Stimulated activated CD4-positive, alpha-beta T cell treated with anti-CD3 and anti-CD28 coated beads, Interleukin-12 subunit alpha, Interleukin-12 subunit beta, amount 100 ng/mL, for 48 hours (primary cell): ENCODE measurements at regions not wholly inside any gene's neighbourhood (a gene's known extent, or its start where the extent isn't known, plus 50 kb on each side); places are given as distances from the start of the nearest gene placed in this dataset.

Experiments used
- DNase-seq, 3 donors: peaks; one replicate each; pipeline ENCODE4 v3.0.0-alpha.2; 2020; ENCODE audit warnings: low read depth in 2 of 3, low spot score in 1 of 3

DNA sequence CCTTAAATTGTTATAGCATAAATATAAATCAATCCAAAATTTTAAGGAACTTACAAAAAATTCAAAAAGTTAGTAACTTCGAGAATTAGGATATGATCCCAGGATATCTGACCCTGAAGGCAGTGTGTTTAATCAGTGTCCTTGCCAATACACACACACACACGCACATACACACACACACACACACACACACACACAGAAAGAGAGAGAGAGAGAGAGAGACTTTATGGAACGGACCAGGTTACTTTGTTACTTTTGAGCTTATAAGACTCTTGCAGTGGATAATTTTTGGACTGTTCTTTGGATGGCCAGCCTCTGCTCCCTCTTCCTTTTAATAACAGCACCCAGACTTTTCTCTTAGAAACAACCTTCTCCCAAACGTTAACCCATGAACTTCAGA, 322.9 kb downstream of the NFIB start:
- DNase-seq, result no peak

DNA sequence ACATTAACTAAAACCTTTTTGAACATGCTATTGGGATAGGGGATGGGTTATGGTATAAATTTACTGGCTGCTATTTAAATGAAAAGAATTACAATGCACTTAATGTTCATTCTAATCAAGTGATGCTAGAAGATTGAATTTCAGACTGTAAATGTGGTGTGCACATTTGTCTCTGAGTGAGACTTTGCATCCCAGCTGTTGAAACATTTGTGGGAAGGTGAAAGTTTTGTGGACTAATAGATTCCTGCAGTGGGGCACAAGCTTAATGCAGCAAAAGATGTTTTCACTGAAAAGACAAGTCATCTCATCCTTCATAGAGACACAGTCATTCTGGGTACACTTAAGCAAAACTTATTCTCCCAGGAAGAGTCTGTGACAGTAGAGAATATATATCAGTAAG, 323.6 kb downstream of the NFIB start:
- no peak for DNase-seq

DNA sequence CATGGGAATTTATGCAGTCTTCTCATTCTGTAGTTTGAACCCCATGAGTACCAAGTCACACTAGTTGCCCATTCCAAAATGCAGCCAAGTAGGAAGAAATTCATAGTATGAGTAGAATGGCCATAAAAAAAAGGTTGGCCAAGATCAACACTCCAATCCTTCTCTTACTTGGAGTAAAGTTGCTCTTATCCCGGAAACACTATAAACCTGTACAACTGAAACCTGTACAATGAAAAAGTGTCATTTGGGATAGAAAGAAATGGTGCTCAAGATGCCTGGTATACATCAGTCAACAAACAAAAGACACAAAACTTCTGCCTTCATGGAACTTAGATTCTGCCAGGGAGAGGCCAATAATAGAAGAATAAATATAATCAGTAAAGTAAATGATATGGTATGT, 325.0 kb downstream of the NFIB start:
- DNase-seq, result no peak

DNA sequence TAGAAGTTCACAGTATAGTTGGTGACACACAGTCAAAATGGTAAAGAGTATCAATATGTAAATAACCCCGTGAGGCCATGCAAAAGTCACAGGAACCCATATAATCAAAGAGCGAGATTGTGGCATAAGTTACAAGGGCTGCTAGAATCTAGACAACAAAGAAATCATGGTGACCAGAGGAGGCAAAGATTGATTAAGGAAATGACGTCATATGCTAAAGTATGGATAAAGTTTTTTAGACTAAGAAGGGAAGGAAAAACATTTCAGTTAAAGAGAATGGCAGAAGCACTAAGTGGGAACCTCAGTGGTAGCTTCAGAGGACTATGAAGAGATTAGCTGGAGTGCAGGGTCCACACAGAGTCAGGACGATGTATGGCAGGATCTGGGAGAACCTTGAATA, 330.3 kb downstream of the NFIB start:
- no peak for DNase-seq

DNA sequence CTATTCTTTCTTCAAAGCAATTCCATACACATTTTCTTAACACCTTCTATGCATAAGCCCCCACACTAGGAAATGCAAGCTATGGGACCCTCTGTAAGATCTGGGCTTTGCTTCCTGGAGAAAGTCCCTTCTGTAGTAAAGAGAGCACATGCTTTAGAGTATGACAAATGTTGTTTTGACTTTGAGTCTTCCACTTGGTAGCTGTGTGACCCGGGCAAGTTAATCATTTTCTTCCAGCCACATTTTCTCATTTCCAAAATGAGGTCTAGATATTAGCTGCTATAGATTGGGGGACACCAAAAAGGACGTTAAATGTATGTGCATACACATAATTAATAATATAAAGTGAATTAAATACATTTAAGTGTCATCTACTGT, 334.0 kb downstream of the NFIB start:
- DNase-seq, result no peak

DNA sequence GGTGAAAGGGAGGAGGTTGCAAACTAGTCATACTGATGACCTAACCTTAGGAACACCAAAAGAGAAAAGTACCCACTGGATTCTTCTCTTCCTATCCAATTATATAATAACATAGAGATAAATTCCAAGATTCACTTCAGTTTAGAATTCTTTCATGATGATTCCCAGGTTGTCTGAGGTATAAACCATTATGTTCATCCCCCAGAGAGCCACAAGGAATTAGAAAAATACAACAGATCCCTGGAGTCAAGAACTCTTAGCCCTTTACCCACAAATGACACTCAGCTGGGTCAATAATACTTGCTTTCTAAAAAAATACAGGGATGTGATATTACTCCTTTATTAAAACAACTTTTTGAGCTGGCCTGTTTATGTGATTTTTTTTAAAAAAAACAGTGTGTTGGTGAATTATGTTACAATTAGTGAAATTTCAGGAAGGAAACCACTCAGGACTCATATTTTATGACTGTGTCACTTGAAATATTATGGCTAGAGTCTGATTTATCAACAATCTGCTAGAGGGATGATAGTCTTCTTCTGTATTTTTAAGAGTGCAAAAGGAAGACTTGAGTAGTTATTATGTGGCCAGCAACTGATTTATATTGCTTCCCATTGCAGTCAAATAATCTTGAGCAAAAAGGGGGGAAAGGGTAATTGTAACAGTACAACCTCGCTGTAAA, 338.2 kb downstream of the NFIB start:
- no peak for DNase-seq

DNA sequence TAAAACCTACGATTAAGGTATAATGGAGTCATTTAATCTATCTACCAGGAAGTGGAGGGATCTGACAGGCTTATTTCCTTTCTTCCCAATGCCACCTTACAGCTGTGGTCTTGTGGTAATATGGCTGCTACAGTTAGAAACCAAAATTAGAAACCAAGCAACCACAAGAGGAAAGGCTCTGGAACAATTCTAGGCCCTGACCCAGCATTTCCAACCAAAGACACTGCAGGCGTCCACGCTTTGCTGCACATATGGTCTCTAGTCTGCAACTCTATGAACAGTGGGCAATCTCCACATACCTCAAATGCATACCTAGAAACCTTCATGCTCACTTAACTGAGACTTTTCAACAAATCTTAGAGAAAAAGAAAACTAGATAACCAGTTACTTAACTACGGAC, 339.1 kb downstream of the NFIB start:
- no peak for DNase-seq

DNA sequence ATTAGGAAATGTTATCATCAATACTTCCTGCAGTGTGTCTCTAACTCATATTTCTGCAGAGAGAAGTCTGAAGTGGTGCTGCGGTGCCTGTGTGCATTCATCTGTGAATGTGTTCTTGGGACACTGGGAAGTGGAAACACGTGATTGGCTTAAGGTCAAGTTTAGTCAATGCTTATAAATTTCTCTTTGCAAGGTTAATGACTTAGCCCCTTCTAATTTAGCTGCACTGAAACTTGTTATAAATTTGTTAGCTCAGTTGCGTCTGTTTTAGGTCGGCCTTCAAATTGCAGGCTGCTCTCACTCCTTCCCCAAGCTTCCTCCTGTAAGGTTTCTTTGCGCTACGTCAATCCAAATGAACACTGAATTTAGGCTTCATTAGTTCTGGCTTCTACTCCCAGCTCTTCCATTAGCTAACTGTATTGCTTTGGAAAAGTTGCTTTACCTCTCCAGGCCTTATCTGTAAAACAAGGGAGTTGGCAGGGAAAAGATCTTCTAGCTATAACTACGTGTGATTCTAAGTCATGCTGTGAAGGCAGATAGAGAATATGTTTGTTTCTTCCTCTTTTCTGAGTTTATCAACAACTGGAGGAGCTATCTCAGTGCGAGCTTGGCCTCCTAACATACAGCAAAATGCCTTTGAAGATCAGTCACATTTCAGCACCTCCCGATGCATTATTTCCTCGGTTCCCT, 341.8 kb downstream of the NFIB start:
- DNase-seq, result no peak

DNA sequence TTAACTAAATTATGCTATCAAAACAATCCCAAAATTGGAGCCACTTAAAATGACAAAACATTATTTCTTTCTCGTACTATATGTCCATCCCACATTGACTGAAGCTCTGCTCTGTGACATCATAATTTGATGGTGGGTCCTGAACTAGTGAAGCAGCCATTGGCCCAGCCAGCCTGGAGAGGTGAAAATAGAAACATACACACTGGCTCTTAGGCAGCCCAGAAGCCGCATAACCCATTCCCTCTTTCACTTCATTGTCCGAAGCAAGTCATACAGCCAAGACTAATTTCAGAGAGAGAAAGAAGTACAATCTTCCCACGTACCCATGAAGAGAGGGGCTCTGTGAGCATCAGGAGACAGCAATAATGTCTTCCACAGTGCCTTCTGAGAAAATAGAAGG, 342.5 kb downstream of the NFIB start:
- no peak for DNase-seq

DNA sequence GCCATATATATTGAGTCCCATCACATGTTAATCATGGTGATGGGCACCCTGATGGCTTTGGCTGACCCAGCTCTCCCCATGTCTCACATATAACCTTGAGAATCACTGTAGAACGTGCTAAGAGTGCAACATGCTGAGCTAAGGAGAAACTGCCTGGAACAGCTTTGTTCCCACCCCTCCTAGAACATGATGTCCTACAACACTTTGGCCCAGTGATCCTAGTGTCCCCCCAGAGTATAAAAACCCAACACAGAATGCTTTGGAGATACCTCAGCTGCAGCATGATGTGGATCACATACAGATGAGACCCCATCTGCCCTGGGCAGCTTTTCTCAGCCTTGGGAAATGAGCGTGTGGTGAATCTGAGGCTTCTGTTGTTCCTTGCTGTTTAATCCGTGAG, 343.5 kb downstream of the NFIB start:
- no peak for DNase-seq

DNA sequence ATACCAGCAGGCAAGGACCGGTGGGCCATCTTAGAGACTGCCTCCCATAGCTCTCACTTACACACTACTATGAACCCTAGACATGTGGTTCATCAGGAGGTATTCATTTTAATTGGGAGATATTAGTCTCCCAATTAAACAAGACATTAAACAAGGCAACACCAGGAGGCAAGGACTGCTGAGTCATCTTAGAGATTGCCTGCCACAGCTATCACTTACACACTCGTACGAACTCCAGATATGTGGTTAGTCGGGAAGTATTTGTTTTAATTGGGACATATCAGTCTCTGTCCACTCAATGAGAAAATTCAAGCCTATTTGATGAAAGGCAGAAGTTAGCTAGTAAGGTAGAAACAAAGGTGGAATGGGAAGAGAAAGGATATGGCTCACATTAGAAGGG, 343.9 kb downstream of the NFIB start:
- DNase-seq, result no peak

DNA sequence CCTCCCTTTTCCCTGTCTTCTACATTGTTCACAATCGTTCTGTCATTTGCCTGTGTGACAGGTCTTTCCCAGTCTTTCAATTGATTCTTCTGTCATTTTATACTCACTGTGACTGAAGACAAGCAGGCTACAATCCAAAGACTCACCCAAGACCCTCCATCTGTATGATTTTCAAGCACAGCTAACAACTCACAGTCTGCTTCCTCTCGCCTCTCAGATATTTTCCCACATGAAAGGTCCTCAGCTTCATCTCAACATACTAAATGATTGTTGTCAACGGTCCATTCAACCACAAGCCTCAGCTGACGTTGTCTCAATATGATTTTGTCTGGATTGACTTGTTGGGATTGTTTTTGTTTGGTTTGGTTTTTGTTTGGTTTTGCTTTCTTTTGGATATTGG, 346.5 kb downstream of the NFIB start:
- DNase-seq, result no peak

DNA sequence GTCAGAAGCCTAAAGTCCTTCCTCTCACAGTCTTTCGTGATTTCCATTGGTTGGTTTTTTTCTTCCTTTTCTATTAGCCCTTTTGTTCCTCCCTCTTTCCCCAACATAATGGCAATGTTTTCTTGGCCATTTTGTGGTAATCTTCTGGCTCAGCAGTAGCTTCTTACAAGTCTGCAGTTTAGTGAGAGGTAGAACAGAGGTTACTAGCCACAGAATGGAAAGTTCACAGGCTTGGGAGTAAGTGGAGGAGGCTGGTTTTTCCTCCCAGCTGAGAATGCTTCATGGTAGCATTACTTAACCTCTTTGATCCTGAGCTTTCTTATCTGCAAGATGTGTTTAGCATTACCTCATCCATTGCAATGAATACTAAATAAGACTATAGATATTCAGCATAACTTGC, 346.9 kb downstream of the NFIB start:
- DNase-seq, result no peak

DNA sequence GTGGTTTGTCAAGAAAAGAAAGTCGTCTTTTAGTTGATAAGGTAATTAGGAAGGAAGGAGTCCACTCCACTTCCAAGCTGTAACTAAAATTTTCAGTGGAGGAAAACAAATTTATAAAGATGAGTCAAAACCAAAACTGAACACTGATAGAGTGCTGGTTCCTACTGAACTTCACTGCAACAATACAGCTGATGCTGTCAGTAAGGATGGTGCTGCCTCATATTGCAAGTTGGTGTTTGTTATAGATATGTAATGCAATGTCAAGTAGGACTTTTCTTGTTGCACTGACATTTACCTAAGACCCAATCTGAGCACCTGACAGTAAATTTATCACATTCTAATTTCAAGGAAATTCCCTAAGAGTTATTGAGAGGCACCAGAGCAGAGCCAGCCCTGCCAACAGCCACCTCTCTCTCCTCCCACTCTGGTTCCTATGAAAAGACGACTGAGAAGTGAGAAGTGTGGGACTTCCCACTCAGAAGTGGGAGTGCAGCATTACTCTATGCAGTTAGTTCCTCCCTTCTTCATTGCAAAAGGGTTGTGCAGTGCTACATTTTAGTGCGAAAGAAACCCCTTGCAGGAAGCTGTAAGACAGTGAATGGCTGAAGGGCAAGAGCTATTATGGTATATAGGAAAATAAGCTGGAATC, 350.8 kb downstream of the NFIB start:
- DNase-seq, result no peak

DNA sequence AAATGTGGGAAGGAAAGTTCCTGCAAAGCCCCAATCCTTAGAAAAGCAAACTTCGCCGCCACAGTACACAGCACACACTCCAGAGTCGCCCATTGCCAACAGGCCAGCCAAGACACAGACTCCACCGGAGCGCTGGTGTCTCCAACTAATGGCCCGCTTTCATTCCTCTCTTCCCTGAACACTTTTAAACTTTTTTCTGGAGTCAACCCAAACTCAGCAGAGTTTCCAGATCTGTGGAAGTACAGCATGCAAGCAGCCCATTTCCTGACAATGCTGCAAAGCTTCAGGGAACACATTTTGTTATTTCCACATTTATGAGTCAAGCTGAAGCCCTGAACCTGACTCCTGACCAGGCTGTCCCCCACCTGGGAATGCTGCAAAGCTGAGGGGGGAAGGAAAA, 351.9 kb downstream of the NFIB start:
- no peak for DNase-seq

DNA sequence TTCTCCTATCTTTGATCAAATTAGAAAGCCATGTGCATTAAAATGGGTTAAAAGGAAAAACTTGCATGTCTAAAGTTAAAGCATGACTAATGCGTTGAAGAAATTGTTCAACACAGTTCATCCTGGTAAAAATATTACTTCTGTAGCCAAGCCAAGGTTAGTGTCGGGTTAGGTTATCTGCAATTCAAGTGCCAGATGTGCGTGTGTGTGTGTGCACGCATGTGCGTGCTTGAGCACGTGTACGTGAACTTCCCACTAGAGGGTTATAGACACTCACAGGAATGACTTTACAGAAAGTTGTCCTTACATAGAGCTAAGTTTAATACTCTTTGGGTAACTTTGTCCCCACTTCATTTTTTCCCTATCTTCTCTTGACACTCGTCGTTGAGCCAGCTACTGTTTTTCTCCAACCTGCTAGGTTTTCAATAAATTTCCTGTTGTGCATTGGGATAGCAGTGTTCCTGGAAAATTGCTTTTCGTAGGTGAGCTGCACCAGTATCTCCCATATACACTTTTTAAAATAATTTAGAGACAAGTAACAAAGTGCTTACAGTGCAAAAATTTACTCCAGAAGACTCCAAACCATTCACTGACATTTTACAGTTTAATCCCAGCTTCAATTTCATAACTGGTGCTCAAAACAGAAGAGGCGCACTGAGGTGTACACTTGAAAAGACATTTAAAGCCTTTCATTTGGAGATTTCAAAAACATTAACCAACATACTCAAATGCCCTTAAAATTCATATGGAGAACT, 353.8 kb downstream of the NFIB start:
- DNase-seq, result no peak

DNA sequence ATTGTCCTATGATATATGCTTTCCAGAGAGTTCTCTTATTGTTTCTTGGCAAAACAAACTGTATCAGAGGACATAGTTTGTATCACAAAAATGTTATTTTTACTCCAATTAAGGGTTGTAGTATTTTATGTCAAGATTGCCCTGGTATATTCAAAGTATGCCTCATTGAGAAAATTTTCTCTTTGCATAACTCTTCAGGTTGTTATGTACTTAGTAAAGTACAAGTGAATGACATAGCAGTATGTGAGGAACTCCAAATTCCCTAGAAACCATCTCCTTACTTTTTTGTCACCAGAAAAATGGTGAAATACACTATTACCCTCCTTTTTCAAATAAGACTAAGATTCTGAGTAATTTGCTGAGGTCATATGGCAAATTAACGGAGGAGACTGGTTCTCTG, 355.3 kb downstream of the NFIB start:
- no peak for DNase-seq

DNA sequence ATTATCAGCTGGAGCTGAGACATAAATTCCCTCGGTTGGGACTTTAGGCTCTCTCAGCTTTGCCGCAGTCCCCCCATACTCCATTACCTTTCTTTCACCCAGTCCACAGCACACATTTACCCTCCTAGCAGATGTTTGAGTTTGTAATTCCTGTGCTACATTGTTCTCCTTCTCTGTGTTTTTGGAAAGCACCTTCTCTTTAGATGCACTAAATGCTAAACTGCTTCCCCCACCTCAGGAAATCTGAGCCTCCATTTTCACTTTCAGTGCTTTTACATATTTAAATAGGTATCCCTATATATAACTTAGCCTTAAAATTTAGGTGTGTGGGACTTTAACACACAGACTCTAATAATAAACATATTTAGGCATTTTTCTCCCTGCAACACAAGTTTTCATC, 356.9 kb downstream of the NFIB start:
- no peak for DNase-seq

DNA sequence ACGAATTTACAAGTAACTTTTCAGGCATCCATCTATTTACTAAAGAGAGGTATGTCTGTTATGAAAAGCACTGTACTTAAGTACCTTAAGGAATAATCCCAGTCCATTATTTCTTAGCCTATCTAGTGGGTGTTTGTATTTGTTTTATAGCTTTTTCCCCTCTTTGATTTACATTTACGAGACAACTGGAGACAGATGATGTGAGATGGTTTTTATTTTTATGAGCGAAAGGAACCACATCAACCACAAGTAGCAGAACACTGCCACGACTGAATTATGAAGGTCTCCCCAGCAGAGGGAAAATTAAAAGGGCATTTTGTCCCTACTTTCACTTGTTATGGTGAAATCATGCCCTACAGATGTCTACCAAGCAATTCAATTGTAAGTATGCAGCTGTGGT, 357.8 kb downstream of the NFIB start:
- no peak for DNase-seq

DNA sequence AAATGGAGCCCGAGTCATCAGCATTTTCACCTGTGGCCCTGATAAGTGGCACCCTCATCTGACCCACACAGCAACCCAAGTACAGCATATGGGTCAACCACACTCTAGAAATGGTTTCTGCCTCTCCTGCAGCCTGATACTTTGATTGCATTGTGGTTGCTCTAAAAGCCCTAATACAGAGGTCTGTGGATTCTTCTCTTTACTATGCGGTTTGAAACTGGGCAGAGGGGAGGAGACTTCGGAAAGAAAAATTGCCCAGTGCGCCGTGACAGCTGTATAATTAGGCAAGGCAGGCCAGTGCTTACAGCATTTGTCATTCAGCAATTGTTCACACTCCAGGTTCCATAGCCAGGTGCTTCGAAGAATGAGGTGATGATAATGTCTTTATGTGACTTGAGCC, 361.0 kb downstream of the NFIB start:
- no peak for DNase-seq

DNA sequence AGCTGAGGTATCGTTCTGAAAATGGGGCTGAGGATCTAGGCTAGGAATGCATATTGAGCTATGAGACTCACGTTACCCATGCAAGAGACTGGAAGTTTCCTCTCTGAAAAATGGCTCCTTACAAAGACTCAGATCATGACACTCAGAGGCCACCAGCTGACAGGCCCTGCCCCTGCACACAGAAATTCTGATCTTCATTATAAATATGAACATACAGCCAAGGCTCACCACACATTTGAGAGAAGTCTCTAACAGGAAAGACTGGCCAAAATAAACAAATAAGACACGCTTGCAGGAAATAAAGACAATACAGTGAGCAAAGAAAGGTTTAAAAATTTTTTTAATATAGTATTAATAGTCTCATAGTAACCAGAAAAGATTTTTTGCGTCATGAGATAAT, 365.9 kb downstream of the NFIB start:
- no peak for DNase-seq

DNA sequence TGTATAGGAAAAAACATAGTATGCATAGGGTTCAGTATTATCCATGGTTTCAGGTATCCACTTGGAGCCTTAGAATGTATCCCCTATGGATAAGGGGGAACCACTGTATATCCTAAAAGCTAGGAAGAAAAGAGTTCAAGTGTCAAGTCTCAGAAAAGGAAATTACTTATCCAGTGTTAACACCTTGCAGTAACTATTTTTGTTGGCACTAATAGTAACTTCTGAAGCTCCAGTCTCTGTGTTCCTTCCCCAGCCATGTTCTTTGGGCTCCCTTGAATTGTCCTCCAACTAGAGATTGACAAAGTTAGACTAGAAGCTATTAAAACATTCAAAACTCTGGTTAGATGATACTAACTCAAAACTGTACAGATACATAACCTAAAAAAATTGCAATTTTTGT, 370.8 kb downstream of the NFIB start:
- no peak for DNase-seq
